ENCODE measurements at regions not wholly inside any gene's neighbourhood (a gene's known extent, or its start where the extent isn't known, plus 50 kb on each side); places are given as distances from the start of the nearest gene placed in this dataset.

DNA sequence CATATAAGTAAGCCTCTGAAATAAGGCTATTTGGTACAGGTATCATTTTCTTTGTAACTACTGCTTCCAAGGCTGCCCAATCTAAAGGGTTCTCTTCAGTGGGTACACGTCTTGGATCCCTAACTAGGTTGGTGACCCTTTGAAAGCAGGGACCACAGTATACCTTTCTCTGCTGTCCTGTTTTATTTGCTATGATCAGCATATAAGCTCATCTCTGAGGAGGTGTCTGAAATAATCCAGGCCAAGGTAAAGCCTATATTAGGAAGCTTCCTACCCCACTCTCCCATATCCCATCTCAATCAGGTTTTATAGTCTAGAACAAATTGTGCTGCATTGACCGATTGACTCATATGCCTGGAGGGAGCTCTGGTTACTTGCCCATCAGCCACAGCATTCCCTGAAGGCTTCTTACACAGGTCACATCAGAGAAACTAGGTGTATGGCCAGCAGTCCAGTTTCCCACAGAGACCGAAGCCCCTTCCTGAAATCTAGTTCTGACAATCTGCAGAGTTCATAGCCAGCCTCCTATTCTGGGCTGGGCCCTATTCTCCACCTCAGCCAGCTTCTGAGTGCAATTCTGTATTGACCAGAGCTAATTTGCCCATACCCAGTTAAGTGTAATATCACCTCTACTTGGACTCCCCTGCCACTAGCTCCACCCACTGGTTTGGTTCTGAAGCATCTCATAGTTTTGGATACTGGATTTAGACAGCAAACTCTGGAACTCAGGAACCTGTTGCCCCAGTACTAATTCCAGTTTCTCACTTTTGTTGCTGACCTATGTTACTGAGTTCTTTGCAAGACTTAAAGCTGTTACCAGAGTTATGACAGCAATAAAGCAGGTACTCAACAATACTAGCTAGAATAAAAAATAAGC is 62.1 kb upstream of the ARHGAP20 start:
- no peak for DNase-seq

DNA sequence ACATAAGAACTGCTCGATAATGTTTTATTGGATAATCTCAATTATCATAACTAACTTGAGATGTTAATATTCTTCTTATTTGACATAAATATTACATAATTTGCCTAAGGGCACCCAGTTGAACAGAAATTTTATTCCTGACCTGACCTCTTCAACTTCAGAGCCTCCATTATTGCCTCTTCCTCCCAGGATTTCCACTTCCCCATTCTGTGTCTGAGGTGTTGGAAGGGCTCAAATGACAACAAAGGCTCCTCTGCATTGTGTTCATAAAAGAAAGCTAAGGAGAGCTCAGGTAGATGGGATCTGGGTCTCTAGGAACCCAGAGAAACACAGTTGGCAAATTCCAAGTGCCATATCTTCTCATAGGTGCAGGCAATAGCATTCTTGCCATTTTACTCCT is 61.2 kb upstream of the ARHGAP20 start:
- no peak for DNase-seq

DNA sequence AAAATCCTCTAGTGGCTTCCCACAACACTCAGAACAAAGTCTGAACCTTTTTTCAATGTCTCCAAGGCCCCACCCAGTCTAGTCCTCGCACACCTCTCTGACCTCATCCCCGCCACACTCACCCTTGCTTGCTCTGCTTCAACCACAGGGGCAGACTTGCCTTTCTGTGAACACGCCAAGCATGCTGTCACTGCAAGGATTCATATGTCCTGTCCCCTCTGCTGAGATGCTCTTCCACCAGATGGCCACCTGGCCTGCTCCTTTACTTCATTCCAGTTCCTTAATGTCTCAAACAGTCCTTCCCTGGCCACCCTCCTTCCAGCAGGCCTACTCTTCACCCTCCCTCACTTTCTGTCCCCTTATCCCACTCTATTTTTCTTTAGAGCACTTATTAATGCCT is 60.6 kb upstream of the ARHGAP20 start:
- DNase-seq: no peak

DNA sequence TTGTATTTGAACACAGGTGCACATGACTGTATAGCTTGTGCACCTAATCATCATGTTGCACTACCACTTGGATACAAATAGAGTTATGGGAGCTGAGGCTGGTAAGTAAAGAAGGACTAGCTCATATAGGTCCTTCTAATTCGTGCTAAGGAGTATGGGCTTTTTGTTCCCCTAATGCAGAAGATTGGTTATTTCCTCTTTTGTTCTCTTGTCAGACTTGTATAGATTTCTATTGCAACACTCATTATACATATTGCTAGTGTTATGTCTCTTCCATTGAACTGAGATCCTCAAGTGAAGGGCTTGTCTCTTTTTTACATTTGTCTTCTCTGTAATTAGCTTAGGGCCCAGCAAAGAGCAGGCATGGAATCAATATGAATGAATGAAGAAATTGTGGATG is 54.1 kb upstream of the ARHGAP20 start:
- DNase-seq: no peak

DNA sequence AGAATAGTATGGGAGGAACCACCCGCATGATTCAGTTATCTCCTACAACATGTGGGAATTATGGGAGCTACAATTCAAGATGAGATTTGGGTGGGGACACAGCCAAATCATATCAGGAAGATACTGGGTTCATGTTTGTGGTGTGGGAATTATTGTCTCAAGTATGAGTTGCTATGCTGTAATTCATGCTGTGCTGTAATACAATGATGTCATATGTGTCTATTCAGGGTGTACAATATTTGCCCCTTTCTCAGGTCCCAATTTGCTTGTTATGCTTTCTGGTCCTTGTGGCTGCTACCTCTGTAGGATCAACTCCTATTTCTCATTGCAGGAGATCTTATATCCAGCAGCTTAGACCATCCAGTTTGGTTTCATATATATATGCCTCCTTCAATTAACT is 52.2 kb upstream of the ARHGAP20 start:
- no peak for DNase-seq

DNA sequence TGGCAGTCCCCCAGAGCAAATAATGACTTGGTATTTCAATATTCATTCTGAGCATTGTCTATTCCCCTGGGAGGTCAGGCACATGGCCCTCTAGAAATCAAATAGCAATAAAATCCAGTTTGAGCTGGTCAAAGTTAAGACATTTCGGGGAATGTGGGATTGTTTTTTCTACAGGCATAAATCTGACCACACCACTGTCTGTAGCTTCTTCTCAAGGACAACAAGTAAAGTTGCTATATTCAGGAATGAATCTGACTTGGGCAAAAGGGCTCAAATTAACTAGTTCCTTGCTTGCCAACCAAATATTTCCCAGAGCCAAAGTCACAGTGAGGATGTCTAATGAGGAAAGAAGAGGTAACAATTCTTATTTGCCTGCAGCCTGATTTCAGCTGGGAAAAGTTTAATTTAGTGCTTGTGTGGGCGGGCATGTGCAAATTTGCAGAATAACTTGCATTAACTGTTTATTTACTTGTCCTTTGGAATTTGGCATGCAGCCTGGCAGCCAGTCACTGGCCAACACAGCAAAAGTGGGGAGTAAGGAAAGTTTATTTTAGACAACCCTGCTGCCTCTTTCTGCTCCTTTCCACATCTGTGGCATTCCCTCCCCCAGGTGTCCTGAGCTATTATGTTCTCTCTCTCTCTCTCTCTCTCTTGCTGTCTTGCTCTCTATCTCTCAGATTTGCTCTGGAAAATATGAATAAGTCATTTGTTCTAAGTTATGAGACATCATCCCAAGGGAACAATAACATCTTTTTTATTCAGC is 51.2 kb upstream of the ARHGAP20 start:
- DNase-seq: peak; percentile 41 to 45

DNA sequence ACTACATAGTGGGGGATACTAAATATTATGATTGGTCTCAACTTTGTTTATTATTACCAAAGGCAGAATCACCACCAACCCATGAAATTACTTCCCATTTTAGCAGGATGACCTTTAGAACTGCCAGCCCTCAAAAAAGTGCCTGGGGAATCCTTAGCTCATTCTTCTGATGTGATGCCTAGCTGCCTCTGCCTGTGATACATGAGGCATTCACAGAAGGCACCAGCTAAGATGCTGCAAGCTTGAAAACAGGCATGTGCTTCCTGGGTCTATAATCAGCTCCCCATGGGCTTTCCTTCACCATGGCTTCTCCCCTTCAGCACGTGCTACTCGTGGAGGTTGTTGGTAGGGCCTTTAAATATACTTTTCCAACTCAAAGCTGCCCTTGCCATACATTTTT is 50.4 kb upstream of the ARHGAP20 start:
- DNase-seq: no peak

All from NCI-H446 (cell line).